ENCODE measurements at regions not wholly inside any gene's neighbourhood (a gene's known extent, or its start where the extent isn't known, plus 50 kb on each side); places are given as distances from the start of the nearest gene placed in this dataset.

- TF ChIP-seq CTCF (conservative IDR thresholded peaks at IDR 0.05; ENCODE audit: low read length) (no peak), EZH2phosphoT487 (IDR thresholded peaks at IDR 0.05; ENCODE audit: borderline replicate concordance, low read depth, low read length) (no peak)
Observed at GRCh38 chr6:101163611-101164010, 229.9 kb upstream of the GRIK2 start.

Measured in OCI-LY7 (cell line).